ENCODE measurements at regions not wholly inside any gene's neighbourhood (a gene's known extent, or its start where the extent isn't known, plus 50 kb on each side); places are given as distances from the start of the nearest gene placed in this dataset.

DNA sequence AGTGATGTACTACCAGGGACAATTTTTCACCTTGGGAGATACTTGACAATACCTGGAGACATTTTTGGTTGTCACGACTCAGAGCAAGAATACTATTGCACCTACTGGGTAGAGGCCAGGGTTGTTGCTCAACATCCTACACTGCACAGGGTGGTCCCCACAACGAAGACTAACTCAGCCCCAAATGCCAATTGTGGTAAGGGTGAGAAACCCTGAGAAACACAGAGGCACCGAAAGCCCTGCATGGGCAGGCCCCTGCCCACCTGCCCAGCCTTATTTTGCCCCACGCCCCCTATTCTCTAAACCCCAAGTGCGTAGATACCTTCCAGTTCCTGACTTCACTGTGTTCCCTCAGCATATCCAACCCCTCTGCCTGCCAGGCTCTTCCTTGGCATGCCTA lies 163.1 kb upstream of the PKDCC start:
- no peak overlapping the region for H3K4me3 ChIP-seq (ENCODE audit: control insufficient read depth, low read depth, low read length)
- TF ChIP-seq, protein P1, sequence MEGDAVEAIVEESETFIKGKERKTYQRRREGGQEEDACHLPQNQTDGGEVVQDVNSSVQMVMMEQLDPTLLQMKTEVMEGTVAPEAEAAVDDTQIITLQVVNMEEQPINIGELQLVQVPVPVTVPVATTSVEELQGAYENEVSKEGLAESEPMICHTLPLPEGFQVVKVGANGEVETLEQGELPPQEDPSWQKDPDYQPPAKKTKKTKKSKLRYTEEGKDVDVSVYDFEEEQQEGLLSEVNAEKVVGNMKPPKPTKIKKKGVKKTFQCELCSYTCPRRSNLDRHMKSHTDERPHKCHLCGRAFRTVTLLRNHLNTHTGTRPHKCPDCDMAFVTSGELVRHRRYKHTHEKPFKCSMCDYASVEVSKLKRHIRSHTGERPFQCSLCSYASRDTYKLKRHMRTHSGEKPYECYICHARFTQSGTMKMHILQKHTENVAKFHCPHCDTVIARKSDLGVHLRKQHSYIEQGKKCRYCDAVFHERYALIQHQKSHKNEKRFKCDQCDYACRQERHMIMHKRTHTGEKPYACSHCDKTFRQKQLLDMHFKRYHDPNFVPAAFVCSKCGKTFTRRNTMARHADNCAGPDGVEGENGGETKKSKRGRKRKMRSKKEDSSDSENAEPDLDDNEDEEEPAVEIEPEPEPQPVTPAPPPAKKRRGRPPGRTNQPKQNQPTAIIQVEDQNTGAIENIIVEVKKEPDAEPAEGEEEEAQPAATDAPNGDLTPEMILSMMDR (IDR thresholded peaks at IDR 0.05; ENCODE audit: control insufficient read depth, insufficient read depth, low read depth, low read length, missing control alignments), result no peak
- DNase-seq (ENCODE audit: low read depth), result no peak

DNA sequence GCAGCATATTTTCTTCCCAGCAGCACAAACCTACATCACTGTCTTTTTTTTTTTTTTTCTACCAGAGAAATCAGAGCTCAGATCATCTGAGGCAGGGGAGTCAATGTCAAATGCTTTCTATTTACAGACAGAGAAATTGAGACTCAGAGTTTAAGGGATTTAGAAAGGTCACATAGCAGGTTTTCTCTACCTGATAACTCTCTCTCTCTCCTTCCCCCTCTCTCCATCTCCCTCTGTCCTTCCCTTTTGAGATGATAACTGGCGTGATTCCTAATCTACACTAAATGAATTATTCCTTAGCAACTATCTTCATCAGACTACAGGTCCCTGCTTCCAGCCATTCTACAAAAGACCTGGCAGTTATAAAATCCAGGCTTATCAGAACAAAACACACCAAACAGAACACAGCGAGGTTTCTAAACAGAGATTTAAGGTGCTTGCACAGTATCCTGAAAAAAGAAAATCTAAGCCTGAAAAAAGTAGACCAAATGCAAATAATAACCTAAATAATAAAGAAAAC lies 161.6 kb upstream of the PKDCC start:
- TF ChIP-seq, protein P1 (IDR thresholded peaks at IDR 0.05; ENCODE audit: control insufficient read depth, insufficient read depth, low read depth, low read length, missing control alignments), result no peak
- no peak overlapping the region for H3K4me3 ChIP-seq (ENCODE audit: control insufficient read depth, low read depth, low read length)
- no peak for DNase-seq (ENCODE audit: low read depth)

DNA sequence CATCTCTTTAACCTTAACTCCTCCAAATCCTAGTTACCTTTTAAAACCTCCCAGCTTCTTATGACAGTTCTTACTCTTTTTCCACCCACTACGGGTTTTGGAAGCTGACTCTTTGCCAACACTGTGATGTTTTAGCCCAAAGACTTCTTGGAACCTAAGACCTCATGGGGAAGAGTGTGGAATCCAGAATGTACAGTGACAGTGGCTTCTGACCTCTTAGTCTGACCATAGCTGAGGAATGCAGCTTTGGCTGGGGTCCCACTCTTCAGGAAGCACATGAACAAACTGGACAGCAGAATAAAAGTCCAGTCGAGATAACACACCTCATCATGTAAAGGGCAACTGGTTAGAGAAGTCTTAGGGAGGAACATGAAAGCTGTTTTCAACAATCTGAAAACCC lies 161.1 kb upstream of the PKDCC start:
- DNase-seq (ENCODE audit: low read depth), result no peak
- H3K4me3 ChIP-seq (ENCODE audit: control insufficient read depth, low read depth, low read length), result no peak overlapping the region
- TF ChIP-seq, protein P1 (IDR thresholded peaks at IDR 0.05; ENCODE audit: control insufficient read depth, insufficient read depth, low read depth, low read length, missing control alignments), result no peak

DNA sequence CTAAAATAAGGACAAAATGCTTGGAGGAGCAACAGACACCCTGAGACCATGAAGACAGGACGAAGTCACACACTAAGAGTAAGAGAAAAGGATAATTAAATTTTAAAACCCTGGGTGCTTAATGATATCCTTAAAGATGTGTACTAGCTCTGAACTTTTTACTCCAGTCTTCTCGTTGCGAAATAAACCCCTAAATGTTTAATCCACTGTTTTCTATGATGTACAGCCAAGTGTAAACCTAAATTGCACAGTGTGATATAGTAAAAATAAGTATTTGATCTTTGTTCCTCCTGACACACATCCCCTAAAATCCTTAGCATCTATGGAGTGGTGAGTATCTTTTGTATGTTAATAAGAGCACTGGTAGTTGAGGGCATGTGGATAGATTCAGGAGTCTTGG lies 157.5 kb upstream of the PKDCC start:
- TF ChIP-seq, protein P1 (IDR thresholded peaks at IDR 0.05; ENCODE audit: control insufficient read depth, insufficient read depth, low read depth, low read length, missing control alignments), result no peak
- DNase-seq (ENCODE audit: low read depth), result no peak
- no peak overlapping the region for H3K4me3 ChIP-seq (ENCODE audit: control insufficient read depth, low read depth, low read length)

DNA sequence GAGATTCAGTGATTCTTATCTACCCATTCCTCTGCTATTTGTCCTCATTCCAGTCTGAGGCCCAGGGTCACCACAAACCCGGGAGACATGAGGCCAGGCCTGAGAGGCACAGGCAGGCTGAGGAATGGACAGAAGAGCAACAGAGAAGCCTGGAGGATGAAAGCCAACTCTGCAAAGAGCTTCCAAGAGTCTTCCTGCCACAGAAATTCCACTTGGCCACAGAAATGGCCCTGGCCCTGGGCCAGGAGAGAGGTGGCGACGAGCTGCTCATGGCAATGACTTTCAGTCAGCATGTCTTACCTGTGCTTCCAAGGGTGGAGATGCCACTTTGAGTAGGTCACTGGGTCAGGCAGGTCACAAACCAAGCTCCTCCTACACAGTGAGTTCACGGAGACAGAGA lies 155.3 kb upstream of the PKDCC start:
- no peak overlapping the region for H3K4me3 ChIP-seq (ENCODE audit: control insufficient read depth, low read depth, low read length)
- DNase-seq (ENCODE audit: low read depth), result no peak
- TF ChIP-seq, protein P1 (IDR thresholded peaks at IDR 0.05; ENCODE audit: control insufficient read depth, insufficient read depth, low read depth, low read length, missing control alignments), result no peak

DNA sequence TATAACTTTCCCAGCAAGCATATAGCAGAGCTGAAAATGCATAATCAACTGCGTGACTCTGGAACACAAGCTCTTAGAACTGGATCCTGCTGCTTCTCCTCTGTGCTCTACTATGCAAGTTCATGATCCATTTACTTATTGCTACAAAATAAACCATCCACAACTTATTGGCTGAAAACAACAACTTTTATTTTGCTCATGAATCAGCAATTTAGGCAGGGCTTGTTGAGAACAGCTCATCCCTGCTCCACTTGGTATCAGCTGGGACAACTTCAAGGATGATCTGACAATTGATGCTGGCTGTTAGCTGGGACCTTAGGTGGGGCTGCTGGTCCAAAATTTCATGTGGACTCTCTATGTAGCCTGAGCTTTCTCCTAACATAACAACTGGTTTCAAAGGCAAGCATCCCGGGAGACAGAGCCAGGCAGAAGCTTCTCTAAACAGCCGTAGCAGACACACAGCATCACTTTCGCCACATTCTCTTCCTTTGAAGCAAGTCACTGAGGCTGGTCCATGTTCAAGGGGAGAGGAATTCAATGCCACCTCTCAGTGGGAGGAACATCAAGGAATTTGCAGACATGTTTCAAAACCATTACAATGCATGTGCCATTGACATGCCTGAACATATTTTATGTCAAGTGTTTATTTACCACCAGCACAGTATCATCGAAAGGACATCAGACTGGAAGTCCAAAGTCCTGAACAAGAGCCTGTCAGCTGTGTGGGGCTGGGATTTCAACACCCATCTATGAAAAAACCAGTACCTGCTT lies 153.1 kb upstream of the PKDCC start:
- H3K4me3 ChIP-seq (ENCODE audit: control insufficient read depth, low read depth, low read length), result no peak overlapping the region
- TF ChIP-seq, protein P1 (IDR thresholded peaks at IDR 0.05; ENCODE audit: control insufficient read depth, insufficient read depth, low read depth, low read length, missing control alignments), result no peak
- DNase-seq (ENCODE audit: low read depth), result no peak
